Fibroblast of lung (primary cell): ENCODE measurements at regions not wholly inside any gene's neighbourhood (a gene's known extent, or its start where the extent isn't known, plus 50 kb on each side); places are given as distances from the start of the nearest gene placed in this dataset.

Experiments
- DNase-seq, 2 donors: peaks; one replicate each; pipeline versions ENCODE4 v3.0.0 to v3.0.0-alpha.2; 2010; ENCODE audit warnings: low read depth in 2 of 2
- H2AFZ ChIP-seq: 2 replicates; pipeline ENCODE4 v1.5.1; 2012; ENCODE audit warnings: low read length, control low read depth, inconsistent platforms
- H3K27ac ChIP-seq: 2 replicates; pipeline ENCODE4 v1.5.1; 2011; ENCODE audit warnings: low read length, control low read depth; ENCODE audit not compliant: insufficient read depth
- H3K27me3 ChIP-seq: 2 replicates; pipeline ENCODE4 v1.5.1; 2011; ENCODE audit warnings: mild to moderate bottlenecking, low read length; ENCODE audit not compliant: control insufficient read depth, insufficient read depth
- H3K36me3 ChIP-seq: 2 replicates; pipeline ENCODE4 v1.5.1; 2011; ENCODE audit warnings: low read length; ENCODE audit not compliant: control insufficient read depth, insufficient read depth
- H3K4me1 ChIP-seq: 2 replicates; pipeline ENCODE4 v1.5.1; 2011; ENCODE audit warnings: low read length; ENCODE audit not compliant: control insufficient read depth, insufficient read depth; ENCODE audit errors: extremely low read depth
- H3K4me2 ChIP-seq: 2 replicates; pipeline ENCODE4 v1.5.1; 2011; ENCODE audit warnings: low read length, control low read depth; ENCODE audit not compliant: insufficient read depth; ENCODE audit errors: extremely low read depth
- H3K4me3 ChIP-seq, 4 experiments: fragments of 200-600 bp in 1 of 4; sonication (generic) in 1 of 4; replicated peaks in 1 of 4; 2 replicates each; pipeline ENCODE4 v1.5.1; 2011 to 2016; ENCODE audit warnings: low read length in 4 of 4, low read depth in 3 of 4, mild to moderate bottlenecking in 3 of 4, control low read depth in 2 of 4, inconsistent platforms in 1 of 4, mixed read lengths in 1 of 4; ENCODE audit not compliant: insufficient read depth in 1 of 4; ENCODE audit errors: control extremely low read depth in 1 of 4
- H3K79me2 ChIP-seq: 2 replicates; pipeline ENCODE4 v1.5.1; 2012; ENCODE audit warnings: mild to moderate bottlenecking, low read length, inconsistent platforms; ENCODE audit not compliant: control insufficient read depth, insufficient read depth
- H3K9ac ChIP-seq: 2 replicates; pipeline ENCODE4 v1.5.1; 2011; ENCODE audit warnings: mild to moderate bottlenecking, low read length, control low read depth; ENCODE audit not compliant: insufficient read depth
- H3K9me3 ChIP-seq: 2 replicates; pipeline ENCODE4 v1.5.1; 2012; ENCODE audit warnings: low read depth, low read length; ENCODE audit not compliant: control insufficient read depth, insufficient read depth
- H4K20me1 ChIP-seq: 2 replicates; pipeline ENCODE4 v1.5.1; 2011; ENCODE audit warnings: low read length; ENCODE audit not compliant: control insufficient read depth, insufficient read depth; ENCODE audit errors: extremely low read depth
- CTCF ChIP-seq, 2 donors: IDR thresholded peaks in 1 of 2; conservative IDR thresholded peaks in 1 of 2; 1 replicate in 1 of 2; 2 replicates in 1 of 2; pipeline ENCODE4 v1.5.1; 2011 to 2012; ENCODE audit warnings: low read length in 2 of 2, control low read depth in 1 of 2, inconsistent platforms in 1 of 2, low read depth in 1 of 2, mild to moderate bottlenecking in 1 of 2
- EZH2 ChIP-seq: IDR thresholded peaks from 2 replicates; pipeline ENCODE4 v1.5.1; 2012; ENCODE audit warnings: low read length, control low read depth, mild to moderate bottlenecking; ENCODE audit errors: missing control alignments

GRCh38 chr20:40798066-40798465 lies 109.0 kb upstream of the MAFB start:
- no peak overlapping the region for H2AFZ ChIP-seq
- no peak overlapping the region for H3K4me2 ChIP-seq
- H3K27me3 ChIP-seq: no peaks in the 10 kb centered on the region
- no peak for DNase-seq
- H3K79me2 ChIP-seq: no peaks in the 10 kb centered on the region
- no peaks in the 10 kb centered on the region for H4K20me1 ChIP-seq
- H3K4me3 ChIP-seq: no peak overlapping the region
- H3K36me3 ChIP-seq: no peaks in the 10 kb centered on the region
- H3K4me1 ChIP-seq: no peaks in the 10 kb centered on the region
- no peak overlapping the region for H3K27ac ChIP-seq
- H3K9me3 ChIP-seq: no peaks in the 10 kb centered on the region
- H3K9ac ChIP-seq: no peak overlapping the region
- TF ChIP-seq CTCF (conservative IDR thresholded peaks at IDR 0.05 in 1 of 2, IDR thresholded peaks at IDR 0.05 in 1 of 2; ENCODE audit: low read depth in 1 of 2, low read length in 2 of 2) (no peak), EZH2 (no peak)

GRCh38 chr20:40802886-40803285 lies 113.8 kb upstream of the MAFB start:
- no peak for TF ChIP-seq EZH2
- TF ChIP-seq CTCF (conservative IDR thresholded peaks at IDR 0.05 in 1 of 2, IDR thresholded peaks at IDR 0.05 in 1 of 2; ENCODE audit: low read depth in 1 of 2, low read length in 2 of 2): no peak
- Histone ChIP-seq H3K79me2 (no peaks in the 10 kb centered on the region), H3K36me3 (no peaks in the 10 kb centered on the region), H3K27me3 (no peaks in the 10 kb centered on the region), H3K27ac (no peak overlapping the region), H3K4me3 (no peak overlapping the region), H2AFZ (no peak overlapping the region), H3K4me2 (no peak overlapping the region), H3K4me1 (no peaks in the 10 kb centered on the region), H3K9ac (no peak overlapping the region), H3K9me3 (no peaks in the 10 kb centered on the region), H4K20me1 (no peaks in the 10 kb centered on the region)
- no peak for DNase-seq

- no peak for DNase-seq
- Histone ChIP-seq H3K27ac (no peak overlapping the region), H2AFZ (no peak overlapping the region), H3K4me1 (no peaks in the 10 kb centered on the region), H3K79me2 (no peaks in the 10 kb centered on the region), H3K4me3 (no peak overlapping the region), H3K9me3 (no peaks in the 10 kb centered on the region), H3K36me3 (no peaks in the 10 kb centered on the region), H4K20me1 (no peaks in the 10 kb centered on the region), H3K27me3 (no peaks in the 10 kb centered on the region), H3K4me2 (no peak overlapping the region), H3K9ac (no peak overlapping the region)
- TF ChIP-seq EZH2 (no peak), CTCF (conservative IDR thresholded peaks at IDR 0.05 in 1 of 2, IDR thresholded peaks at IDR 0.05 in 1 of 2; ENCODE audit: low read depth in 1 of 2, low read length in 2 of 2) (no peak)
Measured at GRCh38 chr20:40803381-40803780, 114.3 kb upstream of the MAFB start.
